H1 (cell line): ENCODE measurements at regions not wholly inside any gene's neighbourhood (a gene's known extent, or its start where the extent isn't known, plus 50 kb on each side); places are given as distances from the start of the nearest gene placed in this dataset.

Experiments used
- CTCF ChIA-PET: fragments of 300-600 bp; sonication (Branson Sonifier 250); formaldehyde crosslinking; loops from one replicate; lab custom pipeline; 2021; ENCODE audit not compliant: partially characterized antibody; lab: Charles Lee
- POLR2A ChIA-PET: fragments of 300-600 bp; sonication (Branson Sonifier 250); formaldehyde crosslinking; loops from one replicate; lab custom pipeline; 2021; ENCODE audit warnings: inconsistent platforms; ENCODE audit not compliant: partially characterized antibody; lab: Charles Lee
- DNase-seq, 2 experiments: peaks; one replicate each; pipeline versions ENCODE4 v3.0.0 to v3.0.0-alpha.2; 2010 to 2022; ENCODE audit warnings: low spot score in 2 of 2, low read depth in 1 of 2, mixed read lengths in 1 of 2
- FAIRE-seq: peaks from 2 replicates; lab custom pipeline; 2011; peaks lifted over from hg19 to GRCh38; lab: Jason Lieb, UNC
- H2AFZ ChIP-seq: 2 replicates; pipeline ENCODE4 v1.8.1; 2012; ENCODE audit warnings: low read length, inconsistent platforms
- H2AK5ac ChIP-seq: 2 replicates; pipeline ENCODE4 v1.6.1; 2013; ENCODE audit warnings: low read depth, low read length
- H2BK120ac ChIP-seq: replicated peaks from 2 replicates; pipeline ENCODE3; 2013; ENCODE audit warnings: low read depth, low read length, inconsistent platforms
- H2BK12ac ChIP-seq: 2 replicates; pipeline ENCODE4 v1.6.1; 2013; ENCODE audit warnings: low read depth, low read length
- H2BK15ac ChIP-seq: 2 replicates; pipeline ENCODE4 v1.6.1; 2013; ENCODE audit warnings: low read length
- H2BK20ac ChIP-seq: 2 replicates; pipeline ENCODE4 v1.6.1; 2013; ENCODE audit warnings: low read length
- H2BK5ac ChIP-seq: 2 replicates; pipeline ENCODE4 v1.6.1; 2013; ENCODE audit warnings: low read depth, low read length
- H3K14ac ChIP-seq: 2 replicates; pipeline ENCODE4 v1.6.1; 2013; ENCODE audit warnings: inconsistent platforms; ENCODE audit not compliant: insufficient read length
- H3K18ac ChIP-seq: 2 replicates; pipeline ENCODE4 v1.6.1; 2013; ENCODE audit warnings: low read length; ENCODE audit errors: extremely low read depth
- H3K23ac ChIP-seq: 2 replicates; pipeline ENCODE4 v1.6.1; 2013; ENCODE audit warnings: inconsistent platforms; ENCODE audit not compliant: insufficient read length
- H3K23me2 ChIP-seq: 2 replicates; pipeline ENCODE4 v1.6.1; 2013; ENCODE audit warnings: low read depth, low read length
- H3K27ac ChIP-seq: 2 replicates; pipeline ENCODE4 v1.6.1; 2011; ENCODE audit warnings: low read depth, low read length, inconsistent platforms
- H3K27me3 ChIP-seq, 4 experiments: replicated peaks in 1 of 4; 1 replicate in 1 of 4; 2 replicates in 3 of 4; pipeline versions ENCODE4 v1.6.1 to v1.8.1; 2011 to 2013; ENCODE audit warnings: low read length in 3 of 4, mild to moderate bottlenecking in 3 of 4, inconsistent platforms in 2 of 4, mixed read lengths in 2 of 4, moderate library complexity in 1 of 4; ENCODE audit not compliant: control insufficient read depth in 3 of 4, insufficient read depth in 3 of 4; ENCODE audit errors: extremely low read depth in 1 of 4
- H3K36me3 ChIP-seq, 4 experiments: 2 replicates each; pipeline versions ENCODE4 v1.6.1 to v1.8.1; 2011 to 2013; ENCODE audit warnings: mild to moderate bottlenecking in 4 of 4, low read length in 3 of 4, moderate library complexity in 2 of 4, control low read depth in 1 of 4, inconsistent platforms in 1 of 4; ENCODE audit not compliant: insufficient read depth in 4 of 4, control insufficient read depth in 2 of 4
- H3K4ac ChIP-seq: replicated peaks from 2 replicates; pipeline ENCODE3; 2013; ENCODE audit warnings: low read length, low read depth, mixed read lengths, inconsistent platforms; ENCODE audit not compliant: insufficient read length
- H3K4me1 ChIP-seq, 4 experiments: replicated peaks in 1 of 4; 1 replicate in 1 of 4; 2 replicates in 3 of 4; pipeline versions ENCODE4 v1.6.1 to v1.8.1; 2011 to 2013; ENCODE audit warnings: low read length in 3 of 4, inconsistent platforms in 2 of 4, mixed read lengths in 1 of 4; ENCODE audit not compliant: insufficient read depth in 4 of 4, control insufficient read depth in 3 of 4
- H3K4me2 ChIP-seq, 2 experiments: 2 replicates each; pipeline versions ENCODE4 v1.6.1 to v1.8.1; 2011 to 2013; ENCODE audit warnings: low read depth in 2 of 2, low read length in 2 of 2, control low read depth in 1 of 2, inconsistent platforms in 1 of 2, mild to moderate bottlenecking in 1 of 2; ENCODE audit not compliant: insufficient read depth in 1 of 2
- H3K4me3 ChIP-seq, 4 experiments: fragments of 200-600, 300-600 bp in 1 of 4; sonication (generic), shearing (Covaris generic), sonication (Bioruptor Twin) in 1 of 4; 2 replicates each; pipeline versions ENCODE4 v1.5.1 to v1.8.1; 2011 to 2016; ENCODE audit warnings: low read length in 4 of 4, low read depth in 3 of 4, control low read depth in 2 of 4, inconsistent platforms in 2 of 4, mild to moderate bottlenecking in 2 of 4, mixed read lengths in 1 of 4, moderate library complexity in 1 of 4; ENCODE audit not compliant: insufficient read depth in 2 of 4; ENCODE audit errors: extremely low read depth in 1 of 4
- H3K56ac ChIP-seq: replicated peaks from 2 replicates; pipeline ENCODE3; 2013; ENCODE audit warnings: low read depth, mild to moderate bottlenecking, mixed read lengths, low read length, inconsistent platforms; ENCODE audit not compliant: insufficient read length
- H3K79me1 ChIP-seq: 2 replicates; pipeline ENCODE4 v1.6.1; 2013; ENCODE audit warnings: low read depth, low read length, control low read depth
- H3K79me2 ChIP-seq, 2 experiments: 2 replicates each; pipeline versions ENCODE4 v1.6.1 to v1.8.1; 2012 to 2013; ENCODE audit warnings: low read length in 2 of 2, mild to moderate bottlenecking in 2 of 2, inconsistent platforms in 1 of 2; ENCODE audit not compliant: insufficient read depth in 2 of 2, control insufficient read depth in 1 of 2
- H3K9ac ChIP-seq, 4 experiments: replicated peaks in 1 of 4; 1 replicate in 1 of 4; 2 replicates in 3 of 4; pipeline versions ENCODE4 v1.6.1 to v1.8.1; 2011 to 2013; ENCODE audit warnings: low read depth in 3 of 4, low read length in 3 of 4, control low read depth in 2 of 4, mild to moderate bottlenecking in 2 of 4, moderate library complexity in 2 of 4, inconsistent platforms in 1 of 4; ENCODE audit errors: extremely low read depth in 1 of 4
- H3K9me3 ChIP-seq, 2 experiments: 2 replicates each; pipeline versions ENCODE4 v1.6.1 to v1.8.1; 2012 to 2013; ENCODE audit warnings: mild to moderate bottlenecking in 2 of 2, moderate library complexity in 2 of 2, control low read depth in 1 of 2, inconsistent platforms in 1 of 2, low read depth in 1 of 2, low read length in 1 of 2, mixed read lengths in 1 of 2; ENCODE audit not compliant: insufficient read depth in 2 of 2
- H4K20me1 ChIP-seq, 2 experiments: replicated peaks in 1 of 2; 2 replicates each; pipeline versions ENCODE3 to v1.8.1; 2011 to 2013; ENCODE audit warnings: inconsistent platforms in 2 of 2, low read length in 2 of 2, mild to moderate bottlenecking in 1 of 2; ENCODE audit not compliant: insufficient read depth in 2 of 2, control insufficient read depth in 1 of 2
- H4K5ac ChIP-seq: 2 replicates; pipeline ENCODE4 v1.6.1; 2013; ENCODE audit warnings: low read length, low read depth, mixed read lengths, inconsistent platforms; ENCODE audit not compliant: insufficient read length
- H4K8ac ChIP-seq: 2 replicates; pipeline ENCODE4 v1.8.0; 2013; ENCODE audit warnings: mild to moderate bottlenecking, moderate library complexity, low read length, inconsistent platforms; ENCODE audit not compliant: insufficient read depth; ENCODE audit errors: extremely low read depth
- H4K91ac ChIP-seq: replicated peaks from 2 replicates; pipeline ENCODE3; 2013; ENCODE audit warnings: low read length, mixed read lengths, inconsistent platforms; ENCODE audit not compliant: insufficient read length
- CEBPB ChIP-seq: IDR thresholded peaks from 2 replicates; pipeline ENCODE4 v1.6.1; 2012; ENCODE audit warnings: low read depth, low read length
- HDAC6 ChIP-seq: IDR thresholded peaks from one replicate; pipeline ENCODE4 v1.7.1; 2012; ENCODE audit warnings: low read depth, mild to moderate bottlenecking, inconsistent platforms, low read length, moderate library complexity
- PHF8 ChIP-seq: fragments of 200-600 bp; sonication (generic); conservative IDR thresholded peaks from 2 replicates; pipeline ENCODE4 v1.7.1; 2012; ENCODE audit warnings: low read depth, mild to moderate bottlenecking, inconsistent platforms, low read length, moderate library complexity
- RBBP5 ChIP-seq: IDR thresholded peaks from 2 replicates; pipeline ENCODE4 v1.7.1; 2012; ENCODE audit warnings: low read depth, mild to moderate bottlenecking, inconsistent platforms, low read length, moderate library complexity, borderline replicate concordance
- WGBS, 2 experiments: shearing (Covaris generic) in 1 of 2; methylation state at CpG; one replicate each; pipeline versions ENCODE4 v1.1.6 to v1.1.7; 2013 to 2015; ENCODE audit warnings: low lambda C conversion rate in 2 of 2, mixed read lengths in 2 of 2, inconsistent platforms in 1 of 2, low coverage in 1 of 2, missing lambda C conversion rate in 1 of 2; ENCODE audit not compliant: insufficient replicate concordance in 2 of 2, insufficient coverage in 1 of 2, insufficient read length in 1 of 2; ENCODE audit errors: extremely low coverage in 1 of 2, missing lambda C conversion rate in 1 of 2; 5-methylcytosine and 5-hydroxymethylcytosine counted together

- FAIRE-seq = no peak
- H4K20me1 ChIP-seq = no peaks in the 10 kb centered on the region
- H3K36me3 ChIP-seq = no peaks in the 10 kb centered on the region
- H3K4me3 ChIP-seq = no peak overlapping the region
- H3K27ac ChIP-seq = no peak overlapping the region
- no peaks in the 10 kb centered on the region for H3K27me3 ChIP-seq
- no peak overlapping the region for H2AK5ac ChIP-seq
- H3K9ac ChIP-seq = no peak overlapping the region
- H4K5ac ChIP-seq = no peak overlapping the region
- WGBS, 2 experiments = 90% methylated on average over 7 of the region's 7 CpGs; no CpG with 5 or more reads in 1 of the 2 experiments
- H3K4me1 ChIP-seq = 0 out of 7 replicates have a peak, but pooled peaks cover 0 to 4% (median 0%) of the 10 kb centered on the region in 4 experiments
- H3K23me2 ChIP-seq = no peaks in the 10 kb centered on the region
- DNase-seq = no peak
- no peak overlapping the region for H4K8ac ChIP-seq
- TF ChIP-seq RBBP5 (no peak), CEBPB (no peak), HDAC6 (no peak), PHF8 (no peak)
- TF ChIP-seq, all 59 proteins: peak for 0
- no peak overlapping the region for H2BK5ac ChIP-seq
- no peak overlapping the region for H3K23ac ChIP-seq
- no peaks in the 10 kb centered on the region for H3K9me3 ChIP-seq
- H3K4me2 ChIP-seq = no peak overlapping the region
- H2BK20ac ChIP-seq = no peak overlapping the region
- H3K79me2 ChIP-seq = no peaks in the 10 kb centered on the region
- no peak overlapping the region for H3K18ac ChIP-seq
- H3K56ac ChIP-seq = no peak overlapping the region
- no peak overlapping the region for H2BK120ac ChIP-seq
- CTCF ChIA-PET = no interaction called here
- no peak overlapping the region for H2BK15ac ChIP-seq
- H3K14ac ChIP-seq = no peak overlapping the region
- H4K91ac ChIP-seq = no peak overlapping the region
- no peak overlapping the region for H3K4ac ChIP-seq
- no peaks in the 10 kb centered on the region for H3K79me1 ChIP-seq
- H2AFZ ChIP-seq = no peak overlapping the region
- H2BK12ac ChIP-seq = no peak overlapping the region
- POLR2A ChIA-PET = no interaction called here
These were observed 393.8 kb downstream of the DCDC2C start for GRCh38 chr2:4096978-4097766.
